ENCODE measurements at regions not wholly inside any gene's neighbourhood (a gene's known extent, or its start where the extent isn't known, plus 50 kb on each side); places are given as distances from the start of the nearest gene placed in this dataset.

- intact Hi-C loops (cut with DNase I), result no loop called here
- no peaks in the 10 kb centered on the region for H3K27me3 ChIP-seq
- no peak overlapping the region for H3K27ac ChIP-seq
- H3K4me3 ChIP-seq (replicated peaks in 1 of 3), result no peak overlapping the region
- WGBS, 2 donors, result 47 to 66% methylated on average over 1 of the region's 1 CpG
- TF ChIP-seq POLR2A (IDR thresholded peaks at IDR 0.05), result no peak
- no peak for TF ChIP-seq CTCF (IDR thresholded peaks at IDR 0.05)
- H3K9me3 ChIP-seq, result no peaks in the 10 kb centered on the region
- no peaks in the 10 kb centered on the region for H3K4me1 ChIP-seq
- H3K36me3 ChIP-seq, result no peaks in the 10 kb centered on the region
- no peak for DNase-seq
These were observed 1022.4 kb upstream of the DIAPH2 start for GRCh38 chrX:95662200-95662599.

- H3K27me3 ChIP-seq, result no peaks in the 10 kb centered on the region
- intact Hi-C loops (cut with DNase I), result no loop called here
- TF ChIP-seq POLR2A (IDR thresholded peaks at IDR 0.05) (no peak), CTCF (IDR thresholded peaks at IDR 0.05) (no peak)
- no peaks in the 10 kb centered on the region for H3K4me1 ChIP-seq
- H3K27ac ChIP-seq, result no peak overlapping the region
- H3K36me3 ChIP-seq, result no peaks in the 10 kb centered on the region
- H3K4me3 ChIP-seq (replicated peaks in 1 of 3), result no peak overlapping the region
- no peak for DNase-seq
- no peaks in the 10 kb centered on the region for H3K9me3 ChIP-seq
- no CpG with 5 or more reads among the region's 2 CpGs for WGBS, 2 donors
These were observed 1018.6 kb upstream of the DIAPH2 start for GRCh38 chrX:95666056-95666455.

GRCh38 chrX:95675011-95675410, 1009.6 kb upstream of the DIAPH2 start:
- intact Hi-C loops (cut with DNase I), result no loop called here
- H3K9me3 ChIP-seq, result no peaks in the 10 kb centered on the region
- no peaks in the 10 kb centered on the region for H3K27me3 ChIP-seq
- H3K4me3 ChIP-seq (replicated peaks in 1 of 3), result no peak overlapping the region
- 36 to 59% methylated on average over 2 of the region's 2 CpGs for WGBS, 2 donors
- H3K36me3 ChIP-seq, result no peaks in the 10 kb centered on the region
- no peak overlapping the region for H3K27ac ChIP-seq
- no peaks in the 10 kb centered on the region for H3K4me1 ChIP-seq
- no peak for TF ChIP-seq POLR2A (IDR thresholded peaks at IDR 0.05)
- no peak for TF ChIP-seq CTCF (IDR thresholded peaks at IDR 0.05)
- DNase-seq, result no peak

GRCh38 chrX:95675794-95676193, 1008.8 kb upstream of the DIAPH2 start:
- no peak overlapping the region for H3K27ac ChIP-seq
- no peak for DNase-seq
- no peaks in the 10 kb centered on the region for H3K9me3 ChIP-seq
- H3K4me3 ChIP-seq (replicated peaks in 1 of 3), result no peak overlapping the region
- no peaks in the 10 kb centered on the region for H3K4me1 ChIP-seq
- H3K27me3 ChIP-seq, result no peaks in the 10 kb centered on the region
- intact Hi-C loops (cut with DNase I), result no loop called here
- no peaks in the 10 kb centered on the region for H3K36me3 ChIP-seq
- TF ChIP-seq CTCF (IDR thresholded peaks at IDR 0.05) (no peak), POLR2A (IDR thresholded peaks at IDR 0.05) (no peak)
- WGBS, 2 donors, result 84 to 85% methylated on average over 3 of the region's 3 CpGs

GRCh38 chrX:95678679-95679078, 1006.0 kb upstream of the DIAPH2 start:
- Histone ChIP-seq H3K27ac (no peak overlapping the region), H3K27me3 (no peaks in the 10 kb centered on the region), H3K36me3 (no peaks in the 10 kb centered on the region), H3K4me3 (replicated peaks in 1 of 3) (no peak overlapping the region), H3K9me3 (no peaks in the 10 kb centered on the region), H3K4me1 (no peaks in the 10 kb centered on the region)
- TF ChIP-seq CTCF (IDR thresholded peaks at IDR 0.05), result no peak
- WGBS, 2 donors, result 82 to 86% methylated on average over 4 of the region's 4 CpGs
- no peak for DNase-seq
- intact Hi-C loops (cut with DNase I), result no loop called here
